ENCODE measurements at regions not wholly inside any gene's neighbourhood (a gene's known extent, or its start where the extent isn't known, plus 50 kb on each side); places are given as distances from the start of the nearest gene placed in this dataset.

DNA sequence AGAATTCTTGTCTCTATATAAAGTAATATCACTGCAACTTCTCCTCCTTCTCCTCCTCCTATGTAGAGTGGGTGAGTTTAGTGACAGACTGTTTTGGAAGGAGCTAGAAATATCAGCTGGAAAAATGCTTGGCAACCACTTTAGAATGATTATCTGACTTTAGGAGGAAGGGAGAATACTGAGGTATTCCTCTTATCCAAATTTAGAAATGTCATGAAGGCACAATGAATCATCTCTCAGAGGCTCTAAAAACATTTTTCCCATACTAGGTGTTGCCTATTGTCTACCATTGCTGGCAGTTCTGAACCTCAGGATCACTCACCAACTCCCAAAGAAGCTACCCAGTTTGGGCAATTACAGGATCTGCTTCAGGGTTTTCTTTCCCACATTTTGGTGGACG, 306.6 kb upstream of the ATP2B1 start:
- TF ChIP-seq, protein P1, sequence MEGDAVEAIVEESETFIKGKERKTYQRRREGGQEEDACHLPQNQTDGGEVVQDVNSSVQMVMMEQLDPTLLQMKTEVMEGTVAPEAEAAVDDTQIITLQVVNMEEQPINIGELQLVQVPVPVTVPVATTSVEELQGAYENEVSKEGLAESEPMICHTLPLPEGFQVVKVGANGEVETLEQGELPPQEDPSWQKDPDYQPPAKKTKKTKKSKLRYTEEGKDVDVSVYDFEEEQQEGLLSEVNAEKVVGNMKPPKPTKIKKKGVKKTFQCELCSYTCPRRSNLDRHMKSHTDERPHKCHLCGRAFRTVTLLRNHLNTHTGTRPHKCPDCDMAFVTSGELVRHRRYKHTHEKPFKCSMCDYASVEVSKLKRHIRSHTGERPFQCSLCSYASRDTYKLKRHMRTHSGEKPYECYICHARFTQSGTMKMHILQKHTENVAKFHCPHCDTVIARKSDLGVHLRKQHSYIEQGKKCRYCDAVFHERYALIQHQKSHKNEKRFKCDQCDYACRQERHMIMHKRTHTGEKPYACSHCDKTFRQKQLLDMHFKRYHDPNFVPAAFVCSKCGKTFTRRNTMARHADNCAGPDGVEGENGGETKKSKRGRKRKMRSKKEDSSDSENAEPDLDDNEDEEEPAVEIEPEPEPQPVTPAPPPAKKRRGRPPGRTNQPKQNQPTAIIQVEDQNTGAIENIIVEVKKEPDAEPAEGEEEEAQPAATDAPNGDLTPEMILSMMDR (IDR thresholded peaks at IDR 0.05): no peak
- TF ChIP-seq POLR2AphosphoS5 (IDR thresholded peaks at IDR 0.05) (no peak), POLR2A (IDR thresholded peaks at IDR 0.05) (no peak)
